Endothelial cell of umbilical vein (primary cell): ENCODE measurements at regions not wholly inside any gene's neighbourhood (a gene's known extent, or its start where the extent isn't known, plus 50 kb on each side); places are given as distances from the start of the nearest gene placed in this dataset.

Experiments used
- EZH2 ChIP-seq: IDR thresholded peaks from 2 replicates; pipeline ENCODE4 v1.6.1; 2012; ENCODE audit warnings: borderline replicate concordance, low read depth, mild to moderate bottlenecking, moderate library complexity, low read length, inconsistent platforms; ENCODE audit not compliant: severe bottlenecking
- FOS ChIP-seq: IDR thresholded peaks from 2 replicates; pipeline ENCODE4 v1.6.1; 2011; ENCODE audit warnings: mild to moderate bottlenecking, low read length, moderate library complexity, borderline replicate concordance; ENCODE audit not compliant: insufficient read depth
- POLR2A ChIP-seq: IDR thresholded peaks from 2 replicates; pipeline ENCODE4 v1.6.1; 2012; ENCODE audit warnings: low read depth, mild to moderate bottlenecking, control low read depth, low read length
- POLR2AphosphoS5 ChIP-seq: IDR thresholded peaks from 2 replicates; pipeline ENCODE4 v1.6.1; 2012; ENCODE audit warnings: low read depth, mild to moderate bottlenecking, control low read depth, low read length, moderate library complexity; ENCODE audit not compliant: insufficient read depth
- TF ChIP-seq, protein P1 (sequence below), 2 donors: IDR thresholded peaks; 1 replicate in 1 of 2; 2 replicates in 1 of 2; pipeline ENCODE4 v1.5.1; 2011; ENCODE audit warnings: low read length in 2 of 2, mild to moderate bottlenecking in 2 of 2, moderate library complexity in 2 of 2, control low read depth in 1 of 2, inconsistent platforms in 1 of 2, low read depth in 1 of 2; ENCODE audit not compliant: insufficient read depth in 1 of 2; ENCODE audit errors: extremely low read depth in 1 of 2

DNA sequence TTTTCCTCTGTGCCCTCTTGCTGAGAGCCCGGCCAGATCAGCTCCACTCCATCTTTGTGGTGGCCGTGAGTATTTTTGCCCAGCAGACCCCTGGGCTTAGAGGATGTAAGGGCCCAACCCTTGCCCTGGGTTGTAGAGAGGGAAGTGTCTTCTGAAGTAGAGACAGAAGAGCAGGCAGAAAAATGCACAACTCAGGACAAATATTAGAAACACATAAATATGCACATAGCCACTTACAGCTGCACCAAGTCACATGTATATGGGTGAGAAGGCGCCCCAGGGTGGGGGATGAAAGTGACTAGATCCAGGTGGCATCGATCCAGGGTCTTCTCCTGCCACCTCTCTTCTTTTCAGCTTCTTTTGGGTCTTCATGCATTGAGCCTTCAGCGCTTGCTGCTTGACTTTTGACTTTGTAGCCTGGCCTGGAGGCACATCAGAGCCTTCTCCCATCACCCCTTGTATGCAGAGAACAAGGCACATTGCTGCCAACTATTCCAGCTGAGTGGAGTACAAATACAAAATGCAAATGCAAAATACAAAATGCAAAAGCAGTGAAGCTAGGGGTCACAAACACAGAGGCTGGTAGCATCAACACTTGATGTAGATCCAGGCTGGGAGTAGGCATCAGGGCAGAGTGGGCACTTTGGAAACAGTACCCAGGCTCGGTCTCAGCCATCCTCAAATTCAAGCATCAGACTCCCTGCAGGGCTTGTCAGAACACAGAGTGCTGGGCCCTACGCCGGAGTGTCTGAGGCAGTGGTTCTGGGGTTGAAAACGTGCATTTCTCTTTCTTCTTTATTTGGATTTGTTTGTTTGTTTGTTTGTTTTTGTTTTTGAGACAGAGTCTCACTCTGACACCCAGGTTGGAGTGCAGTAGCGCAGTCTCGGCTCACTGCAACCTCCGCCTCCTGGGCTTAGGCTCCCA, 133.0 kb downstream of the ASB7 start:
- TF ChIP-seq, protein P1, sequence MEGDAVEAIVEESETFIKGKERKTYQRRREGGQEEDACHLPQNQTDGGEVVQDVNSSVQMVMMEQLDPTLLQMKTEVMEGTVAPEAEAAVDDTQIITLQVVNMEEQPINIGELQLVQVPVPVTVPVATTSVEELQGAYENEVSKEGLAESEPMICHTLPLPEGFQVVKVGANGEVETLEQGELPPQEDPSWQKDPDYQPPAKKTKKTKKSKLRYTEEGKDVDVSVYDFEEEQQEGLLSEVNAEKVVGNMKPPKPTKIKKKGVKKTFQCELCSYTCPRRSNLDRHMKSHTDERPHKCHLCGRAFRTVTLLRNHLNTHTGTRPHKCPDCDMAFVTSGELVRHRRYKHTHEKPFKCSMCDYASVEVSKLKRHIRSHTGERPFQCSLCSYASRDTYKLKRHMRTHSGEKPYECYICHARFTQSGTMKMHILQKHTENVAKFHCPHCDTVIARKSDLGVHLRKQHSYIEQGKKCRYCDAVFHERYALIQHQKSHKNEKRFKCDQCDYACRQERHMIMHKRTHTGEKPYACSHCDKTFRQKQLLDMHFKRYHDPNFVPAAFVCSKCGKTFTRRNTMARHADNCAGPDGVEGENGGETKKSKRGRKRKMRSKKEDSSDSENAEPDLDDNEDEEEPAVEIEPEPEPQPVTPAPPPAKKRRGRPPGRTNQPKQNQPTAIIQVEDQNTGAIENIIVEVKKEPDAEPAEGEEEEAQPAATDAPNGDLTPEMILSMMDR (IDR thresholded peaks at IDR 0.05; ENCODE audit: extremely low read depth in 1 of 2, insufficient read depth in 1 of 2, low read depth in 1 of 2, low read length in 2 of 2) = no peak
- TF ChIP-seq EZH2 = no peak
- TF ChIP-seq POLR2A = no peak
- TF ChIP-seq FOS = no peak
- no peak for TF ChIP-seq POLR2AphosphoS5
